Left lobe of liver (tissue), 2 donors: ENCODE measurements at regions not wholly inside any gene's neighbourhood (a gene's known extent, or its start where the extent isn't known, plus 50 kb on each side); places are given as distances from the start of the nearest gene placed in this dataset.

ENCODE experiments used
- ATAC-seq: fragments of 200-7000 bp; cut with Tn5 transposase; one replicate; pipeline ENCODE4 v1.9.1; 2020; ENCODE audit warnings: mild to moderate bottlenecking, moderate library complexity
- DNase-seq: peaks from one replicate; pipeline ENCODE4 v3.0.0-alpha.2; 2020; ENCODE audit warnings: low spot score
- donor health status: DM: no; HTN: no; CAD: no; lungs with moderate emphysema.
- donor health status: DM: no; HTN: yes; CAD: no.

- ATAC-seq (peak; percentile 21), DNase-seq (no peak)
Observed at GRCh38 chr15:95296643-95297042, 1033.9 kb upstream of the NR2F2 start.

GRCh38 chr15:95298729-95299128, 1031.8 kb upstream of the NR2F2 start:
- DNase-seq (no peak), ATAC-seq (no peak)

GRCh38 chr15:95300958-95301357, 1029.5 kb upstream of the NR2F2 start:
- no peak for ATAC-seq
- DNase-seq: no peak

GRCh38 chr15:95302206-95302605, 1028.3 kb upstream of the NR2F2 start:
- no peak for DNase-seq
- ATAC-seq: no peak

GRCh38 chr15:95302809-95303208, 1027.7 kb upstream of the NR2F2 start:
- ATAC-seq (peak; percentile 19), DNase-seq (no peak)

- no peak for ATAC-seq
- DNase-seq: no peak
Observed at GRCh38 chr15:95303713-95304112, 1026.8 kb upstream of the NR2F2 start.

- DNase-seq (no peak), ATAC-seq (no peak)
Observed at GRCh38 chr15:95304151-95304946, 1026.2 kb upstream of the NR2F2 start.

GRCh38 chr15:95304947-95305400, 1025.5 kb upstream of the NR2F2 start:
- no peak for ATAC-seq

GRCh38 chr15:95307115-95307514, 1023.4 kb upstream of the NR2F2 start:
- DNase-seq (no peak), ATAC-seq (no peak)

More at GRCh38 chr15:95304947-95305400, 1025.5 kb upstream of the NR2F2 start:
- DNase-seq: no peak

- DNase-seq: no peak
- no peak for ATAC-seq
Observed at GRCh38 chr15:95319242-95319641, 1011.3 kb upstream of the NR2F2 start.

GRCh38 chr15:95323796-95324195, 1006.7 kb upstream of the NR2F2 start:
- no peak for DNase-seq
- ATAC-seq: no peak

GRCh38 chr15:95324656-95325055, 1005.8 kb upstream of the NR2F2 start:
- no peak for ATAC-seq
- no peak for DNase-seq

- ATAC-seq (peak; percentile 20), DNase-seq (no peak)
Observed at GRCh38 chr15:95325763-95326404, 1004.6 kb upstream of the NR2F2 start.

- DNase-seq: no peak
- ATAC-seq: peak; percentile 17
Observed at GRCh38 chr15:95326431-95327182, 1003.9 kb upstream of the NR2F2 start.

- no peak for DNase-seq
- no peak for ATAC-seq
Observed at GRCh38 chr15:95327183-95327525, 1003.3 kb upstream of the NR2F2 start.

- no peak for DNase-seq
- ATAC-seq: no peak
Observed at GRCh38 chr15:95327661-95328060, 1002.8 kb upstream of the NR2F2 start.

GRCh38 chr15:95328559-95328958, 1001.9 kb upstream of the NR2F2 start:
- ATAC-seq (no peak), DNase-seq (no peak)

GRCh38 chr15:95329362-95329761, 1001.1 kb upstream of the NR2F2 start:
- DNase-seq: no peak

GRCh38 chr15:95341686-95342085, 988.8 kb upstream of the NR2F2 start:
- ATAC-seq (no peak), DNase-seq (no peak)

More at GRCh38 chr15:95329362-95329761, 1001.1 kb upstream of the NR2F2 start:
- ATAC-seq: no peak

- no peak for DNase-seq
- ATAC-seq: no peak
Observed at GRCh38 chr15:95345867-95346266, 984.6 kb upstream of the NR2F2 start.

- DNase-seq (no peak), ATAC-seq (no peak)
Observed at GRCh38 chr15:95346721-95347475, 983.6 kb upstream of the NR2F2 start.
